SU-DHL-6 (cell line): ENCODE measurements at regions not wholly inside any gene's neighbourhood (a gene's known extent, or its start where the extent isn't known, plus 50 kb on each side); places are given as distances from the start of the nearest gene placed in this dataset.

Experiments
- H2AFZ ChIP-seq: fragments of 200-600 bp; sonication (generic); 2 replicates; pipeline ENCODE4 v1.6.1; 2014; ENCODE audit warnings: low read depth, mild to moderate bottlenecking, moderate library complexity, mixed read lengths, antibody characterized with exemption, low read length; ENCODE audit not compliant: severe bottlenecking
- H3F3A ChIP-seq: fragments of 200-600 bp; shearing (Covaris generic); 2 replicates; pipeline ENCODE4 v1.6.0; 2016; ENCODE audit warnings: antibody characterized with exemption, mild to moderate bottlenecking; ENCODE audit not compliant: insufficient read depth
- H3K27ac ChIP-seq: fragments of 200-600 bp; sonication (generic); 2 replicates; pipeline ENCODE4 v1.5.1; 2016; ENCODE audit warnings: low read depth, mild to moderate bottlenecking, low read length, moderate library complexity, mixed read lengths
- H3K27me3 ChIP-seq: fragments of 200-600 bp; sonication (generic), shearing (Covaris generic); 2 replicates; pipeline ENCODE4 v1.6.0; 2014; ENCODE audit warnings: mild to moderate bottlenecking, low read length
- H3K36me3 ChIP-seq: fragments of 200-600 bp; sonication (generic); 2 replicates; pipeline ENCODE4 v1.6.1; 2014; ENCODE audit warnings: mild to moderate bottlenecking, low read length, mixed read lengths
- H3K4me2 ChIP-seq: fragments of 300-600, 200-600 bp; shearing (Covaris generic), sonication (generic); 2 replicates; pipeline ENCODE4 v1.6.0; 2014; ENCODE audit warnings: low read length, low read depth, mild to moderate bottlenecking; ENCODE audit not compliant: poor library complexity, severe bottlenecking
- H3K4me3 ChIP-seq: fragments of 200-600 bp; sonication (generic); 2 replicates; pipeline ENCODE4 v1.5.1; 2014; ENCODE audit warnings: antibody characterized with exemption, low read length, mild to moderate bottlenecking, mixed read lengths; ENCODE audit not compliant: insufficient read depth, poor library complexity, severe bottlenecking
- H3K79me2 ChIP-seq: fragments of 200-600 bp; sonication (generic); 2 replicates; pipeline ENCODE4 v1.6.1; 2014; ENCODE audit warnings: mild to moderate bottlenecking, low read length, moderate library complexity; ENCODE audit not compliant: insufficient read depth
- H3K9ac ChIP-seq: fragments of 200-600 bp; sonication (generic); 2 replicates; pipeline ENCODE4 v1.7.0; 2014; ENCODE audit warnings: mild to moderate bottlenecking, low read length
- H3K9me2 ChIP-seq: fragments of 200-600 bp; sonication (generic); replicated peaks from 2 replicates; pipeline ENCODE4 v1.6.1; 2014; ENCODE audit warnings: low read length; ENCODE audit not compliant: insufficient read depth
- H3K9me3 ChIP-seq: fragments of 200-600 bp; sonication (generic); 2 replicates; pipeline ENCODE4 v1.6.1; 2014; ENCODE audit warnings: low read length, mixed read lengths; ENCODE audit not compliant: insufficient read depth
- H4K20me1 ChIP-seq: fragments of 200-600 bp; sonication (generic); 2 replicates; pipeline ENCODE4 v1.6.1; 2014; ENCODE audit warnings: low read depth, mild to moderate bottlenecking, antibody characterized with exemption, low read length, moderate library complexity, mixed read lengths
- CTCF ChIP-seq: fragments of 200-600 bp; sonication (generic); IDR thresholded peaks from one replicate; pipeline ENCODE4 v1.5.1; 2017; ENCODE audit warnings: antibody characterized with exemption, mild to moderate bottlenecking, low read length, moderate library complexity; ENCODE audit not compliant: insufficient read depth, poor library complexity, severe bottlenecking
- EZH2phosphoT487 ChIP-seq: fragments of 200-600 bp; sonication (generic), shearing (Covaris generic); conservative IDR thresholded peaks from 2 replicates; pipeline ENCODE4 v1.6.1; 2018; ENCODE audit warnings: mild to moderate bottlenecking, antibody characterized with exemption, low read length, moderate library complexity, mixed read lengths

- no peaks in the 10 kb centered on the region for H3K79me2 ChIP-seq
- H3K4me3 ChIP-seq = no peak overlapping the region
- peaks cover 9% of the 10 kb centered on the region; the same call in 1 of the 2 replicates for H3K9me3 ChIP-seq
- no peaks in the 10 kb centered on the region; the same call in 1 of the 2 replicates for H3F3A ChIP-seq
- H3K27me3 ChIP-seq = no peaks in the 10 kb centered on the region
- H3K27ac ChIP-seq = no peak overlapping the region
- no peaks in the 10 kb centered on the region for H3K36me3 ChIP-seq
- no peak overlapping the region for H3K9ac ChIP-seq
- H3K9me2 ChIP-seq = no peaks in the 10 kb centered on the region
- H3K4me2 ChIP-seq = no peak overlapping the region
- no peak for TF ChIP-seq EZH2phosphoT487
- no peak for TF ChIP-seq CTCF
- H4K20me1 ChIP-seq = no peaks in the 10 kb centered on the region
- H2AFZ ChIP-seq = no peak overlapping the region
Measured at GRCh38 chr18:72075040-72075439, 469.1 kb downstream of the CBLN2 start.

DNA sequence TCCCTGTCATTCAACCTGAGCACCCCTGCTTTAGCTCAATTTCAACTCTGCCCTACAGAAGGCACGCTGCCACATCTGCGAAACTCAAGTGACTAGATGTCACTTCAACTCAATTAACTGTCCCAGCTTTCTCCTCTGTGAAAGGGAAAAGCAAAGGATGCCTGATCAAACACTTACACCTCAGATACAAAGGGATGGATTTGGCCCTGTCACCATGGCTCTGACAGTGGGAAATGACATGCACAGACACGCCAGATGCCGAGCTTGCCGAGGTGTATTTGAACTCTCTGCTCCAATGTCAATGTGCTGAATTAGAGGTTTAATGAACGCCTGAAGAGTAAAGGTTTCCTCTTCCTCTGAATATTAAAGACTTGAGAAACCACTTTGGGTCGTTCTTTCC is 481.1 kb downstream of the CBLN2 start:
- H3K9me3 ChIP-seq = no peaks in the 10 kb centered on the region
- H3K4me2 ChIP-seq = no peak overlapping the region

DNA sequence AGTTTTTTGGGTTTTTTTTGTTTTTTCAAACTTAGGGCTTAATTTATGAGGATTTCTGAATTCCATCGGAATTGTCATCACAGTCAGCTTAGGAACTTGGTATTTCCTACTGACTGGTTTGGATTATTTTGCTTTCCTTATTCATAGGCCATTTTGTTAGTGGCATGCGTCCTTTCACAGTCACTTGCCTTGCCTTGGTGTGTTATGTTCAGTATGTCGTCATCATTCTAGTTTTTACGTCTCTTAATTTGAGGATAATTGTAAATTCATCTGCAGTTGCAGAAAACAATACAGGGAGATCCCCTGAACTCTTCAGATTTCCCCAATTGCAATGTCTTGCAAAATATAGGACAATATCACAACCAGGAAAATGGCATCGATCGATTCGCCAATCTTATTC is 485.3 kb downstream of the CBLN2 start:
- Histone ChIP-seq H3K9me2 (no peaks in the 10 kb centered on the region), H3K4me2 (no peak overlapping the region), H2AFZ (no peak overlapping the region), H3K9me3 (no peaks in the 10 kb centered on the region), H3K79me2 (no peaks in the 10 kb centered on the region), H3K9ac (no peak overlapping the region), H4K20me1 (no peaks in the 10 kb centered on the region), H3K36me3 (no peaks in the 10 kb centered on the region), H3F3A (no peaks in the 10 kb centered on the region), H3K27me3 (no peaks in the 10 kb centered on the region), H3K4me3 (no peak overlapping the region), H3K27ac (no peak overlapping the region)
- TF ChIP-seq CTCF = no peak
- no peak for TF ChIP-seq EZH2phosphoT487

More for the DNA sequence above, 481.1 kb downstream of the CBLN2 start:
- no peaks in the 10 kb centered on the region for H3K9me2 ChIP-seq
- H4K20me1 ChIP-seq = no peaks in the 10 kb centered on the region
- no peak overlapping the region for H3K4me3 ChIP-seq
- TF ChIP-seq CTCF = no peak
- TF ChIP-seq EZH2phosphoT487 = no peak
- H3K27ac ChIP-seq = no peak overlapping the region
- no peaks in the 10 kb centered on the region for H3K27me3 ChIP-seq
- no peak overlapping the region for H3K9ac ChIP-seq
- H3F3A ChIP-seq = no peaks in the 10 kb centered on the region
- H3K36me3 ChIP-seq = no peaks in the 10 kb centered on the region; the same call in 1 of the 2 replicates
- H2AFZ ChIP-seq = no peak overlapping the region
- no peaks in the 10 kb centered on the region for H3K79me2 ChIP-seq
